B cell (primary cell): ENCODE measurements at regions not wholly inside any gene's neighbourhood (a gene's known extent, or its start where the extent isn't known, plus 50 kb on each side); places are given as distances from the start of the nearest gene placed in this dataset.

Source experiments
- CTCF ChIP-seq: fragments of 200-600 bp; IDR thresholded peaks from one replicate; pipeline ENCODE4 v1.8.0; 2022; ENCODE audit warnings: antibody characterized with exemption, mild to moderate bottlenecking
- EZH2 ChIP-seq: IDR thresholded peaks from 2 replicates; pipeline ENCODE4 v1.6.1; 2012; ENCODE audit warnings: borderline replicate concordance, low read depth, mild to moderate bottlenecking, moderate library complexity, low read length; ENCODE audit not compliant: insufficient read depth, poor library complexity, severe bottlenecking

- TF ChIP-seq CTCF (no peak), EZH2 (no peak)
These were observed 438.3 kb downstream of the SLC16A7 start for GRCh38 chr12:60034147-60034546.
